ENCODE measurements at regions not wholly inside any gene's neighbourhood (a gene's known extent, or its start where the extent isn't known, plus 50 kb on each side); places are given as distances from the start of the nearest gene placed in this dataset.

DNA sequence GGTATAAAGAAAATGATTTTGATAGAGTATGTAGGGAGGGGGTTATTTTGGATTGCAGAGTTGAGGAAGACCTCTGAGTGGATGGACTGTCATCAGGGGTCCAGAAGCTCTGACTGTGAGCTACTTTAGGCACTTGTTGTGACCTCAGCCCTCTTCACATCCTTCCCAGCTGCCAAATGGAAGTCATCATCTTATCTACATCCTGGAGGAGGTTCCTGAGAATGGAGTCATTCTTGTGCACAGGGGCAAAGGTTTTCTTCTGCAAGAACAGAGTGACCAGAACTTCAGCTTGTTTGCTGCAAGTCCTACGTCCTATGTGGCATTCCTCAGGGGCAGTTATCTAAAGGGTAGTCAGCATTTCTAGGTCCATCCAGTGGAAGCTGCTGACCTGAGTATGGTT is 393.8 kb downstream of the AASDHPPT start:
- POLR2A ChIA-PET, result no interaction called here
- TF ChIP-seq, protein P1, sequence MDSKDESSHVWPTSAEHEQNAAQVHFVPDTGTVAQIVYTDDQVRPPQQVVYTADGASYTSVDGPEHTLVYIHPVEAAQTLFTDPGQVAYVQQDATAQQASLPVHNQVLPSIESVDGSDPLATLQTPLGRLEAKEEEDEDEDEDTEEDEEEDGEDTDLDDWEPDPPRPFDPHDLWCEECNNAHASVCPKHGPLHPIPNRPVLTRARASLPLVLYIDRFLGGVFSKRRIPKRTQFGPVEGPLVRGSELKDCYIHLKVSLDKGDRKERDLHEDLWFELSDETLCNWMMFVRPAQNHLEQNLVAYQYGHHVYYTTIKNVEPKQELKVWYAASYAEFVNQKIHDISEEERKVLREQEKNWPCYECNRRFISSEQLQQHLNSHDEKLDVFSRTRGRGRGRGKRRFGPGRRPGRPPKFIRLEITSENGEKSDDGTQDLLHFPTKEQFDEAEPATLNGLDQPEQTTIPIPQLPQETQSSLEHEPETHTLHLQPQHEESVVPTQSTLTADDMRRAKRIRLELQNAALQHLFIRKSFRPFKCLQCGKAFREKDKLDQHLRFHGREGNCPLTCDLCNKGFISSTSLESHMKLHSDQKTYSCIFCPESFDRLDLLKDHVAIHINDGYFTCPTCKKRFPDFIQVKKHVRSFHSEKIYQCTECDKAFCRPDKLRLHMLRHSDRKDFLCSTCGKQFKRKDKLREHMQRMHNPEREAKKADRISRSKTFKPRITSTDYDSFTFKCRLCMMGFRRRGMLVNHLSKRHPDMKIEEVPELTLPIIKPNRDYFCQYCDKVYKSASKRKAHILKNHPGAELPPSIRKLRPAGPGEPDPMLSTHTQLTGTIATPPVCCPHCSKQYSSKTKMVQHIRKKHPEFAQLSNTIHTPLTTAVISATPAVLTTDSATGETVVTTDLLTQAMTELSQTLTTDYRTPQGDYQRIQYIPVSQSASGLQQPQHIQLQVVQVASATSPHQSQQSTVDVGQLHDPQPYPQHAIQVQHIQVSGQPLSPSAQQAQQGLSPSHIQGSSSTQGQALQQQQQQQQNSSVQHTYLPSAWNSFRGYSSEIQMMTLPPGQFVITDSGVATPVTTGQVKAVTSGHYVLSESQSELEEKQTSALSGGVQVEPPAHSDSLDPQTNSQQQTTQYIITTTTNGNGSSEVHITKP (tag by site-specific recombination; IDR thresholded peaks at IDR 0.05), result no peak
- TF ChIP-seq ZNF169 (tag by site-specific recombination; IDR thresholded peaks at IDR 0.05) (no peak), GLI4 (tag by site-specific recombination; IDR thresholded peaks at IDR 0.05) (no peak), TCF7L2 (IDR thresholded peaks at IDR 0.05; ENCODE audit: borderline replicate concordance, low read depth, low read length) (no peak), ZNF23 (tag by site-specific recombination; IDR thresholded peaks at IDR 0.05; ENCODE audit: borderline replicate concordance) (no peak), HOXC10 (CRISPR knock-in tag; IDR thresholded peaks at IDR 0.05) (no peak), ZNF37A (tag by site-specific recombination; IDR thresholded peaks at IDR 0.05) (no peak), ZNF341 (tag by site-specific recombination; IDR thresholded peaks at IDR 0.05; ENCODE audit: low read depth) (no peak), FEZF1 (tag by site-specific recombination; IDR thresholded peaks at IDR 0.05) (no peak), ZNF174 (tag by site-specific recombination; IDR thresholded peaks at IDR 0.05) (no peak), ZNF394 (tag by site-specific recombination; IDR thresholded peaks at IDR 0.05; ENCODE audit: borderline replicate concordance) (no peak), KLF16 (tag by site-specific recombination; IDR thresholded peaks at IDR 0.05) (no peak), ZNF600 (tag by site-specific recombination; IDR thresholded peaks at IDR 0.05) (no peak), ZNF785 (tag by site-specific recombination; IDR thresholded peaks at IDR 0.05) (no peak)
- TF ChIP-seq, protein P2, sequence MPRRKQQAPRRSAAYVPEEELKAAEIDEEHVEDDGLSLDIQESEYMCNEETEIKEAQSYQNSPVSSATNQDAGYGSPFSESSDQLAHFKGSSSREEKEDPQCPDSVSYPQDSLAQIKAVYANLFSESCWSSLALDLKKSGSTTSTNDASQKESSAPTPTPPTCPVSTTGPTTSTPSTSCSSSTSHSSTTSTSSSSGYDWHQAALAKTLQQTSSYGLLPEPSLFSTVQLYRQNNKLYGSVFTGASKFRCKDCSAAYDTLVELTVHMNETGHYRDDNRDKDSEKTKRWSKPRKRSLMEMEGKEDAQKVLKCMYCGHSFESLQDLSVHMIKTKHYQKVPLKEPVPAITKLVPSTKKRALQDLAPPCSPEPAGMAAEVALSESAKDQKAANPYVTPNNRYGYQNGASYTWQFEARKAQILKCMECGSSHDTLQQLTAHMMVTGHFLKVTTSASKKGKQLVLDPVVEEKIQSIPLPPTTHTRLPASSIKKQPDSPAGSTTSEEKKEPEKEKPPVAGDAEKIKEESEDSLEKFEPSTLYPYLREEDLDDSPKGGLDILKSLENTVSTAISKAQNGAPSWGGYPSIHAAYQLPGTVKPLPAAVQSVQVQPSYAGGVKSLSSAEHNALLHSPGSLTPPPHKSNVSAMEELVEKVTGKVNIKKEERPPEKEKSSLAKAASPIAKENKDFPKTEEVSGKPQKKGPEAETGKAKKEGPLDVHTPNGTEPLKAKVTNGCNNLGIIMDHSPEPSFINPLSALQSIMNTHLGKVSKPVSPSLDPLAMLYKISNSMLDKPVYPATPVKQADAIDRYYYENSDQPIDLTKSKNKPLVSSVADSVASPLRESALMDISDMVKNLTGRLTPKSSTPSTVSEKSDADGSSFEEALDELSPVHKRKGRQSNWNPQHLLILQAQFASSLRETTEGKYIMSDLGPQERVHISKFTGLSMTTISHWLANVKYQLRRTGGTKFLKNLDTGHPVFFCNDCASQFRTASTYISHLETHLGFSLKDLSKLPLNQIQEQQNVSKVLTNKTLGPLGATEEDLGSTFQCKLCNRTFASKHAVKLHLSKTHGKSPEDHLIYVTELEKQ (tag by site-specific recombination; IDR thresholded peaks at IDR 0.05; ENCODE audit: borderline replicate concordance), result no peak
- TF ChIP-seq, protein P3, sequence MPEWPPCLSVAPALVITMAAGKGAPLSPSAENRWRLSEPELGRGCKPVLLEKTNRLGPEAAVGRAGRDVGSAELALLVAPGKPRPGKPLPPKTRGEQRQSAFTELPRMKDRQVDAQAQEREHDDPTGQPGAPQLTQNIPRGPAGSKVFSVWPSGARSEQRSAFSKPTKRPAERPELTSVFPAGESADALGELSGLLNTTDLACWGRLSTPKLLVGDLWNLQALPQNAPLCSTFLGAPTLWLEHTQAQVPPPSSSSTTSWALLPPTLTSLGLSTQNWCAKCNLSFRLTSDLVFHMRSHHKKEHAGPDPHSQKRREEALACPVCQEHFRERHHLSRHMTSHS (tag by site-specific recombination; IDR thresholded peaks at IDR 0.05), result no peak
- TF ChIP-seq, protein P4, sequence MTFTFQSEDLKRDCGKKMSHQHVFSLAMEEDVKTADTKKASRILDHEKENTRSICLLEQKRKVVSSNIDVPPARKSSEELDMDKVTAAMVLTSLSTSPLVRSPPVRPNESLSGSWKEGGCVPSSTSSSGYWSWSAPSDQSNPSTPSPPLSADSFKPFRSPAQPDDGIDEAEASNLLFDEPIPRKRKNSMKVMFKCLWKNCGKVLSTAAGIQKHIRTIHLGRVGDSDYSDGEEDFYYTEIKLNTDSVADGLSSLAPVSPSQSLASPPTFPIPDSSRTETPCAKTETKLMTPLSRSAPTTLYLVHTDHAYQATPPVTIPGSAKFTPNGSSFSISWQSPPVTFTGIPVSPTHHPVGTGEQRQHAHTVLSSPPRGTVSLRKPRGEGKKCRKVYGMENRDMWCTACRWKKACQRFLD (tag by site-specific recombination; IDR thresholded peaks at IDR 0.05), result no peak
- Histone ChIP-seq H3K36me3 (ENCODE audit: control insufficient read depth in 2 of 2, insufficient read depth in 1 of 2, low read length in 2 of 2) (no peaks in the 10 kb centered on the region), H3K4me1 (ENCODE audit: control insufficient read depth, insufficient read depth, low read length) (no peaks in the 10 kb centered on the region), H3K9me3 (ENCODE audit: control insufficient read depth, insufficient read depth, low read depth, low read length) (no peaks in the 10 kb centered on the region), H3K4me3 (ENCODE audit: low read depth, low read length) (no peak overlapping the region), H3K27ac (ENCODE audit: extremely low read depth, low read depth, low read length) (no peak overlapping the region)
- CTCF ChIA-PET, result interaction anchor here (1.8 kb wide), 1 partner anchor 567 kb away, joined by 3 read pairs; no protein-coding TSS in a partner anchor

Data from HEK293 (cell line).